ENCODE measurements at regions not wholly inside any gene's neighbourhood (a gene's known extent, or its start where the extent isn't known, plus 50 kb on each side); places are given as distances from the start of the nearest gene placed in this dataset.

DNA sequence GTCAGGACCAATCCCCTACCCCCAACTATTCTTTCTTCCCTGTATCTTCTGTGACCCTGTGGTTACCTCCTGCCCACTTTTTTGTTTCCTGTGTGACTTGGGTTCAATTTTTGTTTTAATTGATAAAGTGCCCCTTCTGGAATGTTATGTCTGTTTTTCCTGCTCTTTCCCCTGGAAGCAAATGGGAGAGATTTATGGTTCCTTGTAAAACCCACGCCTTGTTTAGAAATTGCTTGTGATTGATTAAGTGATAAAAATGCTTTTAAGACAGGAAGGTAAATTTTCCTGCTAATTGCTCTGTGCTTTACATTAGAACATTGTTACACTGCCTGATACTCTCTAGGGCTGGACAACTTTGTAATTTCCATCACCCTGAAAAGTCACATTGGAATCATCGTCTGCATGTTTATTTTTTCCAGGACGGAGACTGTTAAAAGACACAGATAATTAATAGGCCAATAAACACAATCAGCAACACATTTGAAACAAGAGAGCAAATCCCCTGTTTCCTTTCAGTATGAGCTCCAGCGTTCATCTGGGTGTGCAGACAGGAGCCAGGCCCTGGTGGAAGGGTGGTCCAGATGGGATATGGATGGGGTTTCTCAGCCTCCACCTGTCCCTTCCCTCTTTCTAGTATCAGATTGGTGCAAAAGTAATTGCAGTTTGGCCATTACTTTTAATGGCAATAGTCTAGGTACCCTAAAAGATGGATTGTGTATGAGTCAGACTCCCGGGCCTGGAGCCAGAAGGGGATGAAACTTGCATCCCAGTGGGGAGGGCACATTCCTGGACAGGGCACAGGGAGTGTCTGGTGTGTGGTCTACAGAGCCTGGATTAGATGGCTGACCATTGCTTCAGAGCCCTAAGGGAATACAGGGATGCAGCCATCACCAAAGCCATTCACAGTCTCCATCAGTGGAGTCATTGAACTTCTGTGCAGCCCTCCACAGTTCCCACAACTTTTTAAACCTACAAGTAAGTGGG is 58.1 kb upstream of the AGBL1 start:
- DNase-seq (ENCODE audit: low read depth in 2 of 2), result no peak

DNA sequence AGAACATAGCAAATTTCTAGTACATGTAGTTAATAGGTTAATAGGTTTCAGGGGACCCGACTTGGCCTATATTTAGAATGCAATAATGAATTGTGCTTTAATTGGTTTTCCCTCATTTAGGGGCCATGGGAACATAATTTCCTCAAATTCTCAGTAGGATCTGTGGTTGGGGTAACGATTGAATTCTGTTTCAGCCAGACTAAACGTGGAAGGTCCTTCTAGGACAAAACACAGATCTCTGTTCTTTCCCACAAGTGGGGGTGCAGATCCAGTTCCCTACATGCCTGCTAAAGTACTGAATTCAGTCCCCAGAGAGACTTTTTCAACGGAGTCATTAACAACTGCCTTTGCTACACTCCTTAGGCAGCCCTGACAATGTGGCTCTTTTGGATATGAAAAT is 50.7 kb upstream of the AGBL1 start:
- DNase-seq (ENCODE audit: low read depth in 2 of 2), result no peak
- TF ChIP-seq, protein P1, sequence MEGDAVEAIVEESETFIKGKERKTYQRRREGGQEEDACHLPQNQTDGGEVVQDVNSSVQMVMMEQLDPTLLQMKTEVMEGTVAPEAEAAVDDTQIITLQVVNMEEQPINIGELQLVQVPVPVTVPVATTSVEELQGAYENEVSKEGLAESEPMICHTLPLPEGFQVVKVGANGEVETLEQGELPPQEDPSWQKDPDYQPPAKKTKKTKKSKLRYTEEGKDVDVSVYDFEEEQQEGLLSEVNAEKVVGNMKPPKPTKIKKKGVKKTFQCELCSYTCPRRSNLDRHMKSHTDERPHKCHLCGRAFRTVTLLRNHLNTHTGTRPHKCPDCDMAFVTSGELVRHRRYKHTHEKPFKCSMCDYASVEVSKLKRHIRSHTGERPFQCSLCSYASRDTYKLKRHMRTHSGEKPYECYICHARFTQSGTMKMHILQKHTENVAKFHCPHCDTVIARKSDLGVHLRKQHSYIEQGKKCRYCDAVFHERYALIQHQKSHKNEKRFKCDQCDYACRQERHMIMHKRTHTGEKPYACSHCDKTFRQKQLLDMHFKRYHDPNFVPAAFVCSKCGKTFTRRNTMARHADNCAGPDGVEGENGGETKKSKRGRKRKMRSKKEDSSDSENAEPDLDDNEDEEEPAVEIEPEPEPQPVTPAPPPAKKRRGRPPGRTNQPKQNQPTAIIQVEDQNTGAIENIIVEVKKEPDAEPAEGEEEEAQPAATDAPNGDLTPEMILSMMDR (IDR thresholded peaks at IDR 0.05; ENCODE audit: low read depth, low read length), result no peak
- no peak overlapping the region for H3K4me3 ChIP-seq (replicated peaks in 1 of 2; ENCODE audit: low read depth in 2 of 2, low read length in 2 of 2)

More for the DNA sequence above, 58.1 kb upstream of the AGBL1 start:
- TF ChIP-seq, protein P1 (IDR thresholded peaks at IDR 0.05; ENCODE audit: low read depth, low read length), result no peak
- no peak overlapping the region for H3K4me3 ChIP-seq (replicated peaks in 1 of 2; ENCODE audit: low read depth in 2 of 2, low read length in 2 of 2)
